T-helper 2 cell treated with Interferon-gamma antibody and Interleukin-4, amounts not matched to agents 5 μg/mL and 100 μg/mL, for 36 hours (primary cell): ENCODE measurements at regions not wholly inside any gene's neighbourhood (a gene's known extent, or its start where the extent isn't known, plus 50 kb on each side); places are given as distances from the start of the nearest gene placed in this dataset.
"Not testable (repeated sequence)": the region's sequence is repeated elsewhere in the genome, so short reads cannot be mapped to it uniquely, and the experiment has no call there.

ENCODE experiments used
- DNase-seq: peaks from one replicate; pipeline ENCODE4 v3.0.0; 2021; ENCODE audit warnings: low spot score
- H3K27ac Mint-ChIP-seq: one replicate; pipeline ENCODE4 v1.8.0; 2021; ENCODE audit warnings: mild to moderate bottlenecking, mixed read lengths
- H3K27me3 Mint-ChIP-seq: one replicate; pipeline ENCODE4 v1.8.0; 2021; ENCODE audit warnings: low read depth, mixed read lengths
- H3K36me3 Mint-ChIP-seq: one replicate; pipeline ENCODE4 v1.8.0; 2021; ENCODE audit warnings: low read depth, mixed read lengths
- H3K4me1 Mint-ChIP-seq: one replicate; pipeline ENCODE4 v1.8.0; 2021; ENCODE audit warnings: low read depth, mixed read lengths
- H3K4me3 Mint-ChIP-seq: one replicate; pipeline ENCODE4 v1.8.0; 2022; ENCODE audit warnings: mild to moderate bottlenecking, moderate library complexity, mixed read lengths
- H3K9me3 Mint-ChIP-seq: one replicate; pipeline ENCODE4 v1.8.0; 2021; ENCODE audit warnings: mixed read lengths

DNA sequence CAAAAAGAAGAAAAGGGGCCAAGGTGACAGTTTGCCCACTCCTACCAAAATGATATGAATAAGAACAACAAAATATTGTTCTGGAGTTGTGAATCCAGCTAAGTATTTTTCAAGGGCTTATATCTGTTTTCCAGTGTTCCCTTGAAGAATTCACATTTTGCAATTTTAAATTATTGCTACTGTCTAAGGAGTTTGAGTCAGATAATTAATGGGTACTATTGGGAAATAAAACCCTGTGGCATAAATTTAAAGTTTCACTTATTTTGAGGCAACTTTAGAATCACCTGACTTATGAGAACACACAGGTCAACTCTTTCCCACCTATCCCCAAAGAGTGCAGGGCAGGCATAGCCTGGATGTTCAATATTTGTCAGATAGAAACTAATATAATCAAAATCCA is 188.0 kb upstream of the GHR start:
- Mint-ChIP-seq H3K4me1 (no peaks in the 10 kb centered on the region), H3K27me3 (no peaks in the 10 kb centered on the region)

DNA sequence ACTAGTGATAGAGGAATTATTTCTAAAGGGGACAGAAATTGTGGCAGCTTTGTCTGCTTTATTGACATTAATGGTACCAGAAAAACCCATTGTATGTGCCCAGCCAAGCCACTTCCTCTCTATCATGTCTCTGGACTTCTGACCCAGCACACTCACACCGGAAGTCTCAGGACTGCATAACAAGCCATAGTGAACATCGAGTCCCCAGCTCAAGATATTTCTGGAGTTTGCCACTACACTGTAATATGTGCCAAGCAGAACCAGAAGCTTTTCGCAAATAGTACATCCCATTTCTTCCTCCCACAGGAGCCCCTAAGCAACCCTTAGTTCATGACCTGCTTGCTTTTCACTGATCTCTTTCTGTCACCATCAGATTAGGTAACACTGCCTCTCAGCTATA is 187.4 kb upstream of the GHR start:
- H3K9me3 Mint-ChIP-seq, result no peaks in the 10 kb centered on the region
- H3K36me3 Mint-ChIP-seq, result no peaks in the 10 kb centered on the region
- no peaks in the 10 kb centered on the region for H3K4me1 Mint-ChIP-seq
- no peak overlapping the region for H3K4me3 Mint-ChIP-seq
- no peak for DNase-seq
- H3K27me3 Mint-ChIP-seq, result no peaks in the 10 kb centered on the region
- no peak overlapping the region for H3K27ac Mint-ChIP-seq

More for the DNA sequence above, 188.0 kb upstream of the GHR start:
- DNase-seq, result no peak
- no peaks in the 10 kb centered on the region for H3K9me3 Mint-ChIP-seq
- H3K27ac Mint-ChIP-seq, result no peak overlapping the region
- no peaks in the 10 kb centered on the region for H3K36me3 Mint-ChIP-seq
- no peak overlapping the region for H3K4me3 Mint-ChIP-seq

DNA sequence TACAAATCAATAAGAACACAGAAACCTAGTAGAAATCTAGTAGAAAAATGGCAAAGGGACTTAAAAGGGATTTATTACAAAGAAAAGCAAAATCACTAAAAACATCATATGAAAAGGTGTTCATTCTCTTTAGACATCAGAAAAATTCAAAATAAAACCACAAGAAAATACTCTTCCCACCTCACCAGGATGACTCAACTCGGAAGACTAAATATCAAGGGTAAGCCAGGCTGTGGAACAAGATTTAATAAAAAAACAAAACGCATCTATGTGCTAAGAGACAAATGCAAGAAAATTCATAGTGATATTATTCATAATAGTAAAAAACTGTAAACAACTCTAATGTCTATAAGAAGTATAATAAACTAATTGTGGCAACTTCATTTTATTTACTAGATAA is 181.6 kb upstream of the GHR start:
- no peak overlapping the region for H3K4me3 Mint-ChIP-seq
- H3K9me3 Mint-ChIP-seq, result no peaks in the 10 kb centered on the region
- H3K27me3 Mint-ChIP-seq, result no peaks in the 10 kb centered on the region
- no peaks in the 10 kb centered on the region for H3K36me3 Mint-ChIP-seq
- H3K27ac Mint-ChIP-seq, result no peak overlapping the region
- DNase-seq, result no peak
- H3K4me1 Mint-ChIP-seq, result no peaks in the 10 kb centered on the region

DNA sequence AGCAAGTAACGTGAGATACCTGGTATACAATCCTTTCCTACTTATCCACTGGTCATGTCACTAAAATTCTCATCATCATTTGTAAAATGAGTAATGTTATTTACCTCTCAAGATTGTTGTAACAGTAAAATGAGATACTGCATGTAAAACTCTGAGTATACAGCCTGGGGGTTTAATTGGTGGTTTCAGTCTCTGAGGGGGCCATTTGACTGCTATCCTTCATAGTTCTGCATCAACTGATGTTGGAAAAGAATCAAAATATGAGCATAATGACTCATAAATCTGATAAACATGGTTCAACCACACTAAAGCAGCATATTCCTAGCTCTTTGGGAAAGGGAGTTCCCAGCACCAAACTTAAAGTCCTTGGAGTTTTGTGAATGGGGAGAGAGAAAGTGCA is 181.0 kb upstream of the GHR start:
- Mint-ChIP-seq H3K27me3 (no peaks in the 10 kb centered on the region), H3K36me3 (no peaks in the 10 kb centered on the region), H3K4me1 (no peaks in the 10 kb centered on the region), H3K27ac (no peak overlapping the region), H3K4me3 (no peak overlapping the region), H3K9me3 (no peaks in the 10 kb centered on the region)
- DNase-seq, result no peak

DNA sequence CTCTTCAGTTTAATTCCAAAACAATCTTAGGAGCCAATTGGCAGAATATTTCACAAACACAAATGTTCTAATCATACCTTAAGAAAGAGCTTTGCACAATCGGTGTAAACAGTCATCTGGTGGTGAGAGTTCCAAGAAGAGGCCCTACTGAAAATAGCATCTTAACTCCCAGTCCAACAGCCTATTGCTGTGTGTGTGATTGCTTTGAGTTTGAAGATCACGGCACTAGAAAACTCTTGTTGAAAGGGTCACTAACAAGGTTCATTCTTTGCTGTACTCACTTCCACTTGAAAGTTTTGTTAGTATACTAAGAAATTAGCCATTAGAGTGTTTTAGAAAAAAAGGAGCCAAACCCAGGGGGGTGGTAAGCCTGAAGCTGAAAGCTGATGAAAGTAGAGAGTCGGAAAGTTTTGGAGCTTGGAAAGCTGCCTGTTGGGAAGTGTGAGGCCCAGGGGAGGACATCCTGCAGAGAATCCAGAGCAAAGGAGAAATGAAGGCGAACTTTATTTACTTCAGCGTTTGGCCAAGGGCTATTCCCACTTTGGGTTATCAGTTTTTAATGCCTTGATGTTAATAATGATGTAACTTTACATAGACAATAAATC is 180.3 kb upstream of the GHR start:
- H3K36me3 Mint-ChIP-seq, result no peaks in the 10 kb centered on the region
- no peak overlapping the region for H3K4me3 Mint-ChIP-seq
- DNase-seq, result no peak
- H3K27ac Mint-ChIP-seq, result no peak overlapping the region
- H3K27me3 Mint-ChIP-seq, result no peaks in the 10 kb centered on the region
- no peaks in the 10 kb centered on the region for H3K9me3 Mint-ChIP-seq
- no peaks in the 10 kb centered on the region for H3K4me1 Mint-ChIP-seq

DNA sequence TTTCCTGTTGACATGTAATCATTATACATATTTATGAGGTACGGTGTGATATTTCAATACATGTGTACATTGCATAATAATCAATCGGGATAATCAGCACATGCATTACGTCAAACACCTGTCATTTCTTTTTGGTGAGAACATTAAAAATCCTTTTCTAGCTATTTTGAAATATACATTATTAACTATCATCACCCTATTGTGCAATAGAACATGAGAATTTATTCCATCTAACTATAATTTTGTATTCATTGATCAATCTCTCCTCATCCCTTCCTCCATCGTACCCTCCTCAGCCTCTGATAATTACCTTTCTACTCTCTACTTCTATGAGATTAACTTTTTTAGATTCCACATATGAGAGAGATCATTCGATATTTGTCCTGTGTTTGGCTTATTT is 170.9 kb upstream of the GHR start:
- DNase-seq, result no peak
- Mint-ChIP-seq H3K4me1 (no peaks in the 10 kb centered on the region), H3K27me3 (no peaks in the 10 kb centered on the region), H3K36me3 (no peaks in the 10 kb centered on the region), H3K4me3 (no peak overlapping the region), H3K9me3 (no peaks in the 10 kb centered on the region), H3K27ac (no peak overlapping the region)

DNA sequence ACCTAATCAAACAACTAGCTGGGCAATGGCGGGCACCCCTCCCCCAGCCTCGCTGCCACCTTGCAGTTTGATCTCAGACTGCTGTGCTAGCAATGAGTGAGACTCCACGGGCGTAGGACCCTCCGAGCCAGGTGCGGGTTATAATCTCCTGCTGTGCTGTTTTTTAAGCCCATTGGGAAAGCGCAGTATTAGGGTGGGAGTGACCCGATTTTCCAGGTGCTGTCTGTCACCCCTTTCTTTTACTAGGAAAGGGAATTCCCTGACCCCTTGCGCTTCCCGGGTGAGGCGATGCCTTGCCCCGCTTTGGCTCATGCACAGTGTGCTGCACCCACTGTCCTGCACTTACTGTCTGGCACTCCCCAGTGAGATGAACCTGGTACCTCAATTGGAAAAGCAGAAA is 163.3 kb upstream of the GHR start:
- not testable (repeated sequence) for H3K4me1 Mint-ChIP-seq, DNase-seq, H3K27ac Mint-ChIP-seq, H3K4me3 Mint-ChIP-seq, H3K9me3 Mint-ChIP-seq, H3K36me3 Mint-ChIP-seq, H3K27me3 Mint-ChIP-seq

DNA sequence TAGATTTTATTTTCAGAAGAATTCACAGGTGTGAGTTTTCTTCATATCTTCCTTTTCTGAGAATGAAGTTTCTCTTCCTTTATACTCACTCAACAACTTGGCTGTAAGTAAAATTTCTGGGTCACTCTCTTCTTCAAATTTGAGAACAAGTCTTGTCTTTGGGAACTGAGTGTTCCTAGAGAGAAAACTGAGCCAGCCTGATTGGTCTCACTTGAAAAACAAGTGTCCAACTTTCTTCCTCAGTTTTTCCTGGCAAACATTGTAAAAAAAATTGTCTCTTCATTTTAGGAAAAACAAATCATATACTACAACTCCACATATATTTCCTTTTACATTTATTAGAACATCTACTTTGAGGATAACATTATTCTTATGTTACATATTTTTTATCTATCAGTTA is 156.1 kb upstream of the GHR start:
- Mint-ChIP-seq H3K27me3 (no peaks in the 10 kb centered on the region), H3K36me3 (no peaks in the 10 kb centered on the region), H3K27ac (no peak overlapping the region), H3K4me3 (no peak overlapping the region), H3K9me3 (no peaks in the 10 kb centered on the region), H3K4me1 (no peaks in the 10 kb centered on the region)
- no peak for DNase-seq

DNA sequence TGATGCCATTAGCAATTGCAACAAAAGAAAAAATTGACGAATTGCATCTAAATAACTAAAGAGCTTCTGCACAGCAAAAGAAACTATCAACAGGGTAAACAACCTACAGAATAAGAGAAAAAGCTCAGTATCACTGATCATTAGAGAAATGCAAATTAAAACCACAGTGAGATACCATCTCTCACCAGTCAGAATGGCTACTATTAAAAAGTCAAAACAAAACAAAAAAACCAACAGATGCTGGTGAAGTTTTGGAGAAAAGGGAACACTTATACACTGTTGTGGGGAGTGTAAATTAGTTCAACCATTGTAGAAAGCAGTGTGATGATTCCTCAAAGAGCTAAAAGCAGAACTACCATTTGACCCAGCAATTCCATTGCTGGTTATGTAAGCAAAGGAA is 155.1 kb upstream of the GHR start:
- not testable (repeated sequence) for H3K4me1 Mint-ChIP-seq, H3K36me3 Mint-ChIP-seq, H3K4me3 Mint-ChIP-seq, H3K27me3 Mint-ChIP-seq, DNase-seq, H3K27ac Mint-ChIP-seq, H3K9me3 Mint-ChIP-seq

DNA sequence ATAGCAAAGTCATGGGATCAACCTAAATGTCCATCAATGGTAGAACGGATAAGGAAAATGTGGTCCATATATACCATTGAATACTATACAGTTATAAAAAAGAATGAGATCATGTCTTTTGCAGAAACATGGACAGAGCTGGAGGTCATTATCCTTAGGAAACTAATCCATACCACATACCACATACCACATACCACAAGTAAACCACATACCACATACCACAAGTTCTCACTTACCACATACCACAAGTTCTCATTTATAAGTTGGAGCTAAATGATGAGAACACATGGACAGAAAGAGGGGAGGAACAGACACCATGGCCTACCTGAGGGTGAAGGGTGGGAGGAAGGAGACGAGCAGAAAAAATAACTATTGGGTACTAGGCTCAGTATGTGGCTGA is 154.6 kb upstream of the GHR start:
- Mint-ChIP-seq H3K27me3 (peaks cover 3% of the 10 kb centered on the region), H3K27ac (no peak overlapping the region), H3K9me3 (no peaks in the 10 kb centered on the region), H3K4me1 (no peaks in the 10 kb centered on the region), H3K4me3 (no peak overlapping the region), H3K36me3 (no peaks in the 10 kb centered on the region)
- DNase-seq, result no peak

DNA sequence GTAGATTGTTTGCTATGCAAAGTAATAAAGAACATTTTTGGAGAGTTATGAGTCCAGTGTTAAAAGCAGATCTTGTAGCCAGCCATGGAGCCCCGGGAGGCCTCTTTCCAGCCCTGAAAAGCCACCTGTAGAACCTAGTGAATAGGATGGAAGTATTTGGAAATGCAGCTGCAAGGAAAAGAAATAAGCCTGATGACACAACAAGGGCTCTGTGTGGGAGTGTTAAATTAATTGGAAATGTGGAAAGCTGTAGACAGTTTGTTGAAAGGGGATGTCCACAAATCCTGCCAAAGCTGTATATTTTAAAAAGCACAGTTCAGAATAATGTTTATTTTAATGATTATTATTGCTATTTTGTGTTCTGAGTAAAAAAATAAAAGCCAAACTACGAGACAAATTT is 152.5 kb upstream of the GHR start:
- H3K9me3 Mint-ChIP-seq, result no peaks in the 10 kb centered on the region
- DNase-seq, result no peak
- H3K4me3 Mint-ChIP-seq, result no peak overlapping the region
- no peaks in the 10 kb centered on the region for H3K4me1 Mint-ChIP-seq
- H3K27ac Mint-ChIP-seq, result no peak overlapping the region
- peaks cover 3% of the 10 kb centered on the region for H3K27me3 Mint-ChIP-seq
- no peaks in the 10 kb centered on the region for H3K36me3 Mint-ChIP-seq

DNA sequence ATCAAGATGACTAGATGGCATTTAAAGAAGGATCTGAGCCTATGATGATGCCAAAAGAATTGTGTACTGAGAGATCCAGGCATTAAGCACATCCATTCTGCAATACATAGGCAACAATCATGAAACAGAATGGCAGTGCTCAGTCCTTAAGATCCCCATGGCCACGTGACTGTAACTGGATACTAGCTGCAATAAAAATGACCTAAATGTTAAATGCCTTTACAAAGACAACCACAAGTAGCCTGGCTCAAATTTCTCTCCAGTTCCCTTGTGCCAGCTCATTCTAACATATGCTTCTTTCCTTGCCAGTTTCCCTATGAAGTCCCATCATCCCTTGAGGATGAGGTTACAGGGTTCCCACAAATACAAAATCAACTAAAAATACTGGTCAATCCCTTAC is 148.3 kb upstream of the GHR start:
- Mint-ChIP-seq H3K36me3 (no peaks in the 10 kb centered on the region), H3K9me3 (no peaks in the 10 kb centered on the region), H3K4me3 (no peak overlapping the region), H3K4me1 (no peaks in the 10 kb centered on the region), H3K27me3 (peaks cover 5% of the 10 kb centered on the region), H3K27ac (no peak overlapping the region)
- no peak for DNase-seq

DNA sequence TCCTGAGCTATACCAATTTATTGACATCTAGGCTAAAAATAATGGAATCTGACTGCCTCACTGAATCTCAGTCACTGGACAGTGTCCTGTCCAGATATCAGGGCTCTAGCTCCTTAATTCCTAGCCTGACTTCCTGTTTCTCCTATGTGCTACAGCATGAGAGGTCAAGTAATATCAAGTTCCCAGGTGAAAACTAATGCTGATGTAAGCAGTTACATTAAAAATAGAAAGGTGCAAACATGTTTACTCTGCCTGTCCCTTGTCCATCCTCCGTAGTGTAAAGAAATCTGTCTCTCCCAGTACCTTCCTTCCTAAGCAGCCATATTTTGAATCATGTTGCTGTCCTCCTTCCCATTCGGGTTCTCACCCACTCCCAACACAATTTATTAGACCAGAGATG is 145.9 kb upstream of the GHR start:
- Mint-ChIP-seq H3K4me1 (no peaks in the 10 kb centered on the region), H3K9me3 (no peaks in the 10 kb centered on the region), H3K27me3 (peaks cover 5% of the 10 kb centered on the region), H3K36me3 (no peaks in the 10 kb centered on the region), H3K4me3 (no peak overlapping the region), H3K27ac (no peak overlapping the region)
- no peak for DNase-seq

DNA sequence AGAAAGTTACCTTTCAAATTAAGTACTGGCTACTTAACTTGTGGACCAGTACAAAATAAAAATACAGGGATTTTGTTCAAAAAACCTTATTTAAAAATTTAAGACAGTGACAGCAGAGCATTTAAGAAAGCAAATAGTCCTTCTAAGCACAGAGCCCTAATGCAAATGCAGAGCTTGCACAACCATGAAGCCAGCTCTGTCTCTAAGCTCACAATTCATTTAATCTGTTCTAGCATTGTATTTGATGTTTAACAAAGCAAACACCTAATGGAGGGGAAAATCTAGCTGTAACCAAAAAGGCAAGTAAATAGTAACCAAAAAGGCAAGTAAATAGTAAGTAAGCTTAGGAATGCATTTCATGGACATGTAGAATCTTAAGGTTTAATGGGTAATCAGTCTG is 138.7 kb upstream of the GHR start:
- no peaks in the 10 kb centered on the region for H3K4me1 Mint-ChIP-seq
- H3K9me3 Mint-ChIP-seq, result no peaks in the 10 kb centered on the region
- no peaks in the 10 kb centered on the region for H3K36me3 Mint-ChIP-seq
- H3K4me3 Mint-ChIP-seq, result no peak overlapping the region
- no peak for DNase-seq
- no peaks in the 10 kb centered on the region for H3K27me3 Mint-ChIP-seq
- no peak overlapping the region for H3K27ac Mint-ChIP-seq

DNA sequence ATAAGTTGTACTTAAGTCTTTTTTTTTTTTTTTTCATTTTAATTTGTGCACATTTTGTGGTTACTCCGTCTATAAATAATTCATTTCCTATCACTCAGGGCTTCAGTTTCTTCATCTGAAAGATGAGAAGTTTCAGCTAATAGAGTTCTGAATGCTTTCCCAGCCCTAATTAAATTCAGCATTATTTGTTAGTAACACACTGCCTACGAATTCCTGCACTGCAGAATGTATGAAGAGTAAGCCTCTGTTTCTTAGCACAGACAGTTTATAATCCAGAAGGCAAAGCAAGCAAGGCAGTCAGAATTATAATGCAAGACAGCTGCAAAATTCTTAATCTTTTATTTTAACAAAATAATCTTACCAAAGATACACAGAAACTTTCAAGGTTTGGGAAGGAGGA is 138.0 kb upstream of the GHR start:
- Mint-ChIP-seq H3K9me3 (peaks cover 1% of the 10 kb centered on the region), H3K4me1 (no peaks in the 10 kb centered on the region), H3K27me3 (no peaks in the 10 kb centered on the region), H3K36me3 (no peaks in the 10 kb centered on the region), H3K4me3 (no peak overlapping the region), H3K27ac (no peak overlapping the region)
- DNase-seq, result no peak
